ENCODE measurements at regions not wholly inside any gene's neighbourhood (a gene's known extent, or its start where the extent isn't known, plus 50 kb on each side); places are given as distances from the start of the nearest gene placed in this dataset.

DNA sequence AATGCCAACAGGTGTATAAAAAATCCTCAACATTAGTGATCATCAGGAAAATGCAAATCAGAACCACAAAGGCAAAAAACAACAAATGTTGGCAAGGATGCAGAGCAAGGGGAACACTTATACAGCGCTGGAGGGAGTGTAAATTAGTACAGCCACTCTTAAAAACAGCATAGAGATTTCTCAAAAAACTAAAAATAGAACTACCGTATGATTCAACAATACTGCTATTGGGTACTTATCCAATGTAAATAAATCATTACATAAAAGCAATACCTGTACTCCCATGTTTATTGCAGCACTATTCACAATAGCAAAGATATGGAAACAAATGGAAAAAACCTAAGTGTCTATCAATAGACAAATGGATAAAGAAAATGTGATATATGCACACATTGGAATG, 171.3 kb downstream of the SLC7A11 start:
- DNase-seq (ENCODE audit: extremely low spot score), result no peak
- ChIA-PET CTCF (interaction anchor here (1.0 kb wide), 1 partner anchor 19 kb away, joined by 5 read pairs; no protein-coding TSS in a partner anchor), POLR2A (no interaction called here)
- TF ChIP-seq, protein P1, sequence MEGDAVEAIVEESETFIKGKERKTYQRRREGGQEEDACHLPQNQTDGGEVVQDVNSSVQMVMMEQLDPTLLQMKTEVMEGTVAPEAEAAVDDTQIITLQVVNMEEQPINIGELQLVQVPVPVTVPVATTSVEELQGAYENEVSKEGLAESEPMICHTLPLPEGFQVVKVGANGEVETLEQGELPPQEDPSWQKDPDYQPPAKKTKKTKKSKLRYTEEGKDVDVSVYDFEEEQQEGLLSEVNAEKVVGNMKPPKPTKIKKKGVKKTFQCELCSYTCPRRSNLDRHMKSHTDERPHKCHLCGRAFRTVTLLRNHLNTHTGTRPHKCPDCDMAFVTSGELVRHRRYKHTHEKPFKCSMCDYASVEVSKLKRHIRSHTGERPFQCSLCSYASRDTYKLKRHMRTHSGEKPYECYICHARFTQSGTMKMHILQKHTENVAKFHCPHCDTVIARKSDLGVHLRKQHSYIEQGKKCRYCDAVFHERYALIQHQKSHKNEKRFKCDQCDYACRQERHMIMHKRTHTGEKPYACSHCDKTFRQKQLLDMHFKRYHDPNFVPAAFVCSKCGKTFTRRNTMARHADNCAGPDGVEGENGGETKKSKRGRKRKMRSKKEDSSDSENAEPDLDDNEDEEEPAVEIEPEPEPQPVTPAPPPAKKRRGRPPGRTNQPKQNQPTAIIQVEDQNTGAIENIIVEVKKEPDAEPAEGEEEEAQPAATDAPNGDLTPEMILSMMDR (IDR thresholded peaks at IDR 0.05; ENCODE audit: control extremely low read depth, extremely low read depth, low read depth, missing control alignments), result no peak

DNA sequence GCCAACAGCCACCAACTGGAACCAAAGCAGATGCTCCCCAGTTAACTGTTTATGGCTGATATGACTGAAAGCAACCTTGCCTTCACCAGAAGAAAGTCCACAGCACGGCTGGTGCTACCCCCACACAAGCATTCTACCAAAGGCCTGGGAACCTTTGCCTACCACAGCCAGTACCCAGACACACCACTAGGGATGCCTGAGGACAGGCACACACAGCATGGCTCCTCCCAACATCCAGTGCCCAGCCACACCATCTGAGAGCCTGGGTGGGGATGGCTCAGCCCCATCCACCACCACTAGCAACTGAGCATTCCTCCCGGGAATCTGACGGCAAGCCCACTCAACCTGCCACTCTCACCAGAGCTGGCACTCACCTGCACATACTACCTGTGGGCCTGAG, 178.6 kb downstream of the SLC7A11 start:
- CTCF ChIA-PET, result interaction anchor here (1.7 to 2.9 kb wide), 2 partner anchors 27 to 35 kb away, joined by 4 to 13 read pairs; no protein-coding TSS in a partner anchor
- POLR2A ChIA-PET, result no interaction called here
- DNase-seq (ENCODE audit: extremely low spot score), result no peak
- TF ChIP-seq, protein P1 (IDR thresholded peaks at IDR 0.05; ENCODE audit: control extremely low read depth, extremely low read depth, low read depth, missing control alignments), result no peak

DNA sequence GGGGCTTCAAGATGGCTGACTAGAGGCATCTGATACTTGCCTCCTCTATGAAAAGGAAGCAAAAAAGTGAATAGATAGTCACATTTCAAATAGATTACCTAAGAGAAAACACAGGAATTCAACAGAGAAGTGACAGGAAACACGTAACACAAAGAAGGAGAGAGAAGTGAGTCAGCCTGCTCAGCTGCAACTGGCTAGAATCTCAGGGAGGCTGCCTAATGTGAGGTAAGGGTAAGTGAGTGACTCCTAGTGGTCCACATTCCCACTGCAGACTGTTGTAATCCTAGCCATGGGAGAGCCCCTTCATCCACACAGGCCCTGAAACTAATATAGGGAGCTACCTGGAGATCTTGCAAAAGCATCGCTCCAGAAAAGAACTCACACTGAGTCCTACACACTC, 179.2 kb downstream of the SLC7A11 start:
- no peak for DNase-seq (ENCODE audit: extremely low spot score)
- ChIA-PET CTCF (interaction anchor here (1.1 to 2.9 kb wide), 6 partner anchors 10 to 618 kb away, joined by 3 to 13 read pairs (median 4); no protein-coding TSS in a partner anchor), POLR2A (no interaction called here)
- TF ChIP-seq, protein P1 (IDR thresholded peaks at IDR 0.05; ENCODE audit: control extremely low read depth, extremely low read depth, low read depth, missing control alignments), result no peak

DNA sequence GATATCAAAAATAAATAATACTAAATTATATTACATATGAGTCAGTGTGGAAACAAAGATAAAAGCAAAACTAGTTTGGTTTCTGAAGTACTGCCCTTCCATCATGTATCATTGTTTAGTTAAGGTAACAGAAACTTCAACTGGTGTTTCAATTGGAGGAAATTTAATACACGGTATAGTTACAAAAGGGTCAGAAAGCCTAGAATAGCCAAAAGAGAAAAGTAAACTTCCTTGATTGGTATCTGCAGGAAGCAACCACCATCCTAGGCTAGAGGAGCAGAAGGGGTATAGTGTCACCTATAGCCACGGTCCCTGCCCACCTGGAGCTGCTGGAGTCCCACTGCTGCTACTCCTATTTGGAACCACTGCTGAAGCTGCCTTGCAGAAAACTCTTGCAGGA, 185.6 kb downstream of the SLC7A11 start:
- ChIA-PET POLR2A (no interaction called here), CTCF (no interaction called here)
- no peak for DNase-seq (ENCODE audit: extremely low spot score)
- TF ChIP-seq, protein P1 (IDR thresholded peaks at IDR 0.05; ENCODE audit: control extremely low read depth, extremely low read depth, low read depth, missing control alignments), result no peak

DNA sequence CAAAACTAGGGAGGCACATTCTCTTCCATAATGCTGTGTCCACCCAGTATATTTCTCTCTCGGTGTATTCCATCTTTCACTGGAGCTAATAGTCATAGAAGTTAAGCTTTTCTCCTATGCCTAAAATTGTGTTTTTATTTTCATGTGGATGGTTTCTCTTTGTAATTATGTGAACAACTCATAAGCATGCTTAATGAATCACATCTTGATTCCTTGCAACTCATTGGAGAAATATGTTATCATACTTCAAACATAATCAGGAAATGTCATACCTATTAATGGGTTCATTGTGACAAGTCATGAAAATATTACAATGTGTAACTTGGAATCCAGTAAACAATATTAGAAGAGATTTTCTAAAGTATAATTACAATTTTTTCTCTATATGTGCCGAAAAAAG, 186.3 kb downstream of the SLC7A11 start:
- ChIA-PET CTCF (no interaction called here), POLR2A (no interaction called here)
- TF ChIP-seq, protein P1 (IDR thresholded peaks at IDR 0.05; ENCODE audit: control extremely low read depth, extremely low read depth, low read depth, missing control alignments), result no peak
- no peak for DNase-seq (ENCODE audit: extremely low spot score)

DNA sequence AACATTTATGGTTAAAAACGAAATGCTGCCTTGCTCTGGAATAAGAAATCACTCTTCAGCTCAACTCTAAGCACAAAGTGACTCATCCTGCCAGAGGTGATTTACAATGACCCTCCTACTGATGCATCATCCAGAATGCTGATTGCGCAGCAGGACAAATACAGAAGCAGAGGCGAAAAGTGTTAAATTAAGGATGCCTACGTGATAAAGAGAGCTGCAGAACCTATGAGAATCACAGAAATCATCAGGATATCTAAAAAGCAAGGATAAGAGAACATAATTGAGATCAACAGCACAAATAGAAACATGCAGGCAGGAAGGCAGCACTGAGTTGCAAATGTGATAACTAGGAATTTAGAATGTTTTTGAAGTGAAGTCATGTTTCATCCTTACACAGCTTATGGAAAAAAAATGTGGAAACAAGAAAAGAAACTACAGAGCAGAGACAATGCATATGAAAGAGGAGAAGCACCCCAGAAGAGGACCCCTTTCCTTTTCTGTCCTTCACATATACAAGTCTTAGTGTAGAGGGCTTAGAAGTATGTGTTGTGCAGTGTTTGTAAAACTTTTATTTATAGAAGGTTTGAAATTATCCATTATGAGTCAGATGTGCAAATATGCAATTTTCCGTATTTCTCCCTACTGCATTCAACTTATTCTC, 188.4 kb downstream of the SLC7A11 start:
- DNase-seq (ENCODE audit: extremely low spot score), result no peak
- TF ChIP-seq, protein P1 (IDR thresholded peaks at IDR 0.05; ENCODE audit: control extremely low read depth, extremely low read depth, low read depth, missing control alignments), result no peak
- ChIA-PET CTCF (interaction anchor here (1.2 to 4.3 kb wide), 3 partner anchors 8 to 37 kb away, joined by 3 to 16 read pairs (median 6); no protein-coding TSS in a partner anchor), POLR2A (interaction anchor here (0.8 kb wide), 1 partner anchor 51 kb away, joined by 3 read pairs; no protein-coding TSS in a partner anchor)
